K562 (cell line): ENCODE measurements at regions not wholly inside any gene's neighbourhood (a gene's known extent, or its start where the extent isn't known, plus 50 kb on each side); places are given as distances from the start of the nearest gene placed in this dataset.

Experiments used
- ATAC-seq: fragments of 200-7000 bp; cut with Tn5 transposase; 3 replicates; pipeline ENCODE4 v1.9.1; 2020; ENCODE audit warnings: moderate library complexity
- BruUV-seq: library from RNA; stranded (reverse); fragments of 400-500 nt; replicated peaks from 2 replicates; lab custom pipeline; 2021; lab: Mats Ljungman, UMichigan
- CTCF ChIA-PET: fragments of 300-600 bp; formaldehyde crosslinking; extraction: SDS; loops from one replicate; lab custom pipeline; 2021; ENCODE audit warnings: low intra/inter-chr PET ratio; lab: Yijun Ruan, JAX
- POLR2A ChIA-PET: fragments of 300-600, 350-650 bp; sonication (Branson Sonifier 250); formaldehyde crosslinking; extraction: SDS; loops from one replicate; lab custom pipeline; 2021; ENCODE audit warnings: antibody characterized with exemption, inconsistent platforms; lab: Yijun Ruan, JAX
- DNase-seq, 4 experiments: peaks; one replicate each; pipeline versions ENCODE4 v3.0.0 to v3.0.0-alpha.2; 2011 to 2018; ENCODE audit warnings: low spot score in 3 of 4, mixed read lengths in 3 of 4; ENCODE audit errors: extremely low read depth in 1 of 4
- FAIRE-seq: peaks from 2 replicates; lab custom pipeline; 2011; peaks lifted over from hg19 to GRCh38; lab: Jason Lieb, UNC
- H2AFZ ChIP-seq: 2 replicates; pipeline ENCODE4 v1.6.0; 2011; ENCODE audit warnings: low read depth, low read length, control low read depth, inconsistent platforms
- H3K27ac ChIP-seq: fragments of 200-600 bp; 3 replicates; pipeline ENCODE4 v1.8.0; 2011; ENCODE audit warnings: low read depth, mild to moderate bottlenecking, control low read depth, inconsistent platforms, low read length, moderate library complexity, mixed read lengths; ENCODE audit errors: extremely low read depth
- H3K27me3 ChIP-seq, 2 experiments: fragments of 300-600 bp in 1 of 2; 2 replicates in 1 of 2; 3 replicates in 1 of 2; pipeline versions ENCODE4 v1.6.0 to v1.8.0; 2011; ENCODE audit warnings: inconsistent platforms in 2 of 2, low read length in 2 of 2, mild to moderate bottlenecking in 1 of 2, mixed read lengths in 1 of 2, moderate library complexity in 1 of 2; ENCODE audit not compliant: control insufficient read depth in 2 of 2, insufficient read depth in 2 of 2
- H3K36me3 ChIP-seq: fragments of 300-600 bp; 3 replicates; pipeline ENCODE4 v1.8.0; 2011; ENCODE audit warnings: mild to moderate bottlenecking, low read length, inconsistent platforms; ENCODE audit not compliant: control insufficient read depth, insufficient read depth
- H3K4me1 ChIP-seq, 2 experiments: fragments of 200-600 bp in 1 of 2; replicated peaks in 1 of 2; 2 replicates in 1 of 2; 3 replicates in 1 of 2; pipeline versions ENCODE4 v1.5.1 to v1.8.0; 2011; ENCODE audit warnings: inconsistent platforms in 2 of 2, low read length in 2 of 2, mild to moderate bottlenecking in 1 of 2, mixed read lengths in 1 of 2, moderate library complexity in 1 of 2; ENCODE audit not compliant: control insufficient read depth in 2 of 2, insufficient read depth in 2 of 2
- H3K4me2 ChIP-seq: 2 replicates; pipeline ENCODE4 v1.6.1; 2011; ENCODE audit warnings: low read length, control low read depth, inconsistent platforms, mixed read lengths; ENCODE audit not compliant: insufficient read depth
- H3K4me3 ChIP-seq: fragments of 200-600 bp; sonication (generic), shearing (Covaris generic); 2 replicates; pipeline ENCODE4 v1.5.1; 2016; ENCODE audit warnings: control low read depth, inconsistent platforms
- H3K79me2 ChIP-seq: fragments of 200-600 bp; 3 replicates; pipeline ENCODE4 v1.8.0; 2011; ENCODE audit warnings: low read length, inconsistent platforms; ENCODE audit not compliant: control insufficient read depth, insufficient read depth
- H3K9ac ChIP-seq, 2 experiments: 2 replicates each; pipeline versions ENCODE4 v1.6.0 to v1.6.1; 2011; ENCODE audit warnings: low read depth in 2 of 2, low read length in 2 of 2, control low read depth in 1 of 2, inconsistent platforms in 1 of 2, mild to moderate bottlenecking in 1 of 2, mixed read lengths in 1 of 2; ENCODE audit not compliant: insufficient read depth in 1 of 2
- H3K9me1 ChIP-seq: one replicate; pipeline ENCODE4 v1.6.0; 2011; ENCODE audit warnings: inconsistent platforms, mild to moderate bottlenecking, low read length, moderate library complexity; ENCODE audit not compliant: control insufficient read depth, insufficient read depth
- H3K9me3 ChIP-seq: replicated peaks from 2 replicates; pipeline ENCODE4 v1.5.1; 2011; ENCODE audit warnings: low read depth, low read length, inconsistent platforms; ENCODE audit not compliant: control insufficient read depth, insufficient read depth
- H4K20me1 ChIP-seq: replicated peaks from 2 replicates; pipeline ENCODE4 v1.6.1; 2011; ENCODE audit warnings: low read length, inconsistent platforms, mixed read lengths; ENCODE audit not compliant: control insufficient read depth, insufficient read depth
- BRD4 ChIP-seq: fragments of 200-600 bp; sonication (generic); IDR thresholded peaks from 2 replicates; pipeline ENCODE4 v1.6.1; 2017; ENCODE audit warnings: inconsistent platforms
- COPS2 ChIP-seq: fragments of 450-650 bp; conservative IDR thresholded peaks from 2 replicates; pipeline ENCODE4 v1.6.1; 2016; ENCODE audit warnings: mild to moderate bottlenecking, moderate library complexity
- CREBBP ChIP-seq: IDR thresholded peaks from one replicate; pipeline ENCODE4 v1.6.1; 2012; ENCODE audit warnings: low read depth, mild to moderate bottlenecking, control low read depth, inconsistent platforms, low read length
- ELK1 ChIP-seq: sonication (generic); formaldehyde crosslinking; IDR thresholded peaks from 2 replicates; pipeline ENCODE4 v1.8.1; 2022; ENCODE audit warnings: missing genetic modification reagents
- ETV1 ChIP-seq: fragments of 450-650 bp; conservative IDR thresholded peaks from 2 replicates; pipeline ENCODE4 v1.6.1; 2016; ENCODE audit warnings: missing genetic modification characterization, control low read depth, low read depth, missing compliant biosample characterization
- FOS ChIP-seq: IDR thresholded peaks from 3 replicates; pipeline ENCODE4 v1.6.1; 2011; ENCODE audit not compliant: insufficient read length; ENCODE audit errors: extremely low read depth
- GATAD2A ChIP-seq: fragments of 450-650 bp; IDR thresholded peaks from 2 replicates; pipeline ENCODE4 v1.6.1; 2017
- GATAD2B ChIP-seq: fragments of 450-650 bp; IDR thresholded peaks from 2 replicates; pipeline ENCODE4 v1.6.1; 2017; ENCODE audit warnings: mild to moderate bottlenecking, borderline replicate concordance
- HDAC3 ChIP-seq: fragments of 450-650 bp; IDR thresholded peaks from 2 replicates; pipeline ENCODE4 v1.6.1; 2018; ENCODE audit warnings: borderline replicate concordance, mild to moderate bottlenecking, moderate library complexity; ENCODE audit not compliant: partially characterized antibody
- HDGF ChIP-seq: fragments of 450-650 bp; IDR thresholded peaks from 2 replicates; pipeline ENCODE4 v1.6.1; 2016
- MBD2 ChIP-seq: sonication (generic); IDR thresholded peaks from 2 replicates; pipeline ENCODE4 v1.6.1; 2016; ENCODE audit warnings: low read depth, borderline replicate concordance
- POU5F1 ChIP-seq: fragments of 150-350 bp; IDR thresholded peaks from 2 replicates; pipeline ENCODE4 v1.6.1; 2014; ENCODE audit warnings: borderline replicate concordance, low read length, low read depth, mild to moderate bottlenecking; ENCODE audit not compliant: partially characterized antibody
- RBM15 ChIP-seq: fragments of 200-400 bp; formaldehyde crosslinking; IDR thresholded peaks from 2 replicates; pipeline ENCODE4 v1.6.1; 2018; ENCODE audit warnings: mild to moderate bottlenecking, low read length, moderate library complexity; ENCODE audit not compliant: insufficient read depth
- SLC30A9 ChIP-seq: fragments of 250-450 bp; sonication (Bioruptor Pico); IDR thresholded peaks from 2 replicates; pipeline ENCODE4 v1.8.0; 2022; ENCODE audit warnings: mild to moderate bottlenecking, moderate library complexity
- SRF ChIP-seq, 2 experiments: fragments of 250-450, 450-650 bp in 1 of 2; sonication (Bioruptor Pico) in 1 of 2; sonication (generic) in 1 of 2; formaldehyde crosslinking; IDR thresholded peaks; 2 replicates each; pipeline versions ENCODE4 v1.5.0 to v1.5.1; 2020 to 2022; ENCODE audit warnings: mild to moderate bottlenecking in 1 of 2, missing genetic modification reagents in 1 of 2
- ZC3H4 ChIP-seq: sonication (generic); formaldehyde crosslinking; IDR thresholded peaks from 2 replicates; pipeline ENCODE4 v1.9.0; 2021; ENCODE audit warnings: missing genetic modification reagents, borderline replicate concordance
- ZKSCAN1 ChIP-seq: fragments of 150-350 bp; IDR thresholded peaks from 2 replicates; pipeline ENCODE4 v1.6.1; 2016; ENCODE audit warnings: low read depth, low read length
- ZNF121 ChIP-seq: sonication (generic); formaldehyde crosslinking; conservative IDR thresholded peaks from 2 replicates; pipeline ENCODE4 v1.8.0; 2022; ENCODE audit warnings: missing genetic modification reagents
- ZNF146 ChIP-seq: IDR thresholded peaks from one replicate; pipeline ENCODE4 v1.6.1; 2018; ENCODE audit warnings: missing compliant biosample characterization; ENCODE audit not compliant: unreplicated experiment
- ZNF79 ChIP-seq: fragments of 250-450 bp; sonication (Bioruptor Pico); IDR thresholded peaks from 2 replicates; pipeline ENCODE4 v1.4.0; 2020; ENCODE audit warnings: low read depth, mild to moderate bottlenecking, moderate library complexity
- ZZZ3 ChIP-seq: fragments of 450-650 bp; IDR thresholded peaks from 2 replicates; pipeline ENCODE4 v1.6.1; 2016; ENCODE audit warnings: antibody characterized with exemption, mild to moderate bottlenecking, moderate library complexity
- WGBS: fragments of 100-300 bp; shearing (Covaris generic); methylation state at CpG from one replicate; pipeline ENCODE4 v1.1.6; 2016; ENCODE audit warnings: low coverage, mixed read lengths; ENCODE audit not compliant: insufficient coverage; ENCODE audit errors: missing lambda C conversion rate; 5-methylcytosine and 5-hydroxymethylcytosine counted together
- in situ Hi-C: fragments of 300-500 bp; cut with MboI; formaldehyde crosslinking; loops from 4 replicates; pipeline ENCODE4 v1.15.0; 2018; ENCODE audit warnings: inconsistent platforms, mixed read lengths
- intact Hi-C: fragments of 100-400 bp; cut with micrococcal nuclease; formaldehyde crosslinking; loops from 2 replicates; pipeline ENCODE4 v1.14.2; 2022
- TF ChIP-seq, protein P1 (sequence below): sonication (generic); formaldehyde crosslinking; IDR thresholded peaks from 2 replicates; pipeline ENCODE4 v1.8.0; 2022; ENCODE audit warnings: missing genetic modification reagents, mild to moderate bottlenecking, moderate library complexity, borderline replicate concordance
- TF ChIP-seq, protein P2 (sequence below): sonication (generic); formaldehyde crosslinking; IDR thresholded peaks from 2 replicates; pipeline ENCODE4 v1.8.1; 2023; ENCODE audit warnings: mild to moderate bottlenecking, missing genetic modification reagents

DNA sequence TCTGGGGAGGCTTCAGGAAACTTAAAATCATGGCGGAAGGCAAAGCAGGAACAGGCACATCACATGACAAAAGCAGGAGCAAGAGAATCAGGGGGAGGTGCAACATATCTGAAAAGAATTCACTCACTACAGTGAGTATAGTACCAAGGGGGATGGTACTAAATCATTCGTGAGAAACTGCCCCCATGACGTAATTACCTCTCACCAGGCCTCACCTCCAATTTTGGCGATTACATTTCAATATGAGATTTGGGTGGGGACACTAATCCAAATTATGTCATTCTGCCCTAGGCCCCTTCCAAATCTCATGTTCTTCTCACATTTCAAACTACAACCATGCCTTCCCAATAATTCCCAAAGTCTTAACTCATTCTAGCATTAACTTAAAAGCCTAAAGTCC is 740.8 kb upstream of the SOX11 start (continued):
- no peak for TF ChIP-seq ZNF121 (CRISPR knock-in tag)
- TF ChIP-seq SLC30A9 (CRISPR knock-in tag), result no peak
- no peak for TF ChIP-seq ZNF79
- no peak for TF ChIP-seq ZZZ3
- no peak for TF ChIP-seq ZC3H4 (CRISPR knock-in tag)
- TF ChIP-seq ELK1 (CRISPR knock-in tag), result no peak

DNA sequence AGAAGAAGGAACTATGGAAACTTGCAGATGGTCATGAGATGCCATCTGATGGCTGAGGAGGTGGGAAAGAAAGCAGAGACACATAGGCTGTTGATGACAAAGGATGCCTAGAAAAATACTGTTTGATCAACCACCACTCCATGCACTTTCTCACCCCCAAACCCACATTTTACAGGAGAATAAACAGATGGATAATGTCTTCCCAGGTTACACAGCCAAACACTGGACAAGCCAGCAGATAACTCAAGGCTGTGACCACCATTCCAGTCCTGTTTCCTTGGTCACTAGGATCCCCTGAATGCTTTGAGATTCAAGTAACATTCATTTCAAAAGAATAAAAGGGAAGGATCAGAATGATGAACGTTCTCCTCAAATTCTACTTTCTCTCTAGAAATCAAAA is 733.0 kb upstream of the SOX11 start:
- no peak overlapping the region for H2AFZ ChIP-seq
- WGBS, result 0% methylated on average over 1 of the region's 1 CpG
- no peaks in the 10 kb centered on the region for H3K27me3 ChIP-seq
- ChIA-PET CTCF (no interaction called here), POLR2A (no interaction called here)
- no peaks in the 10 kb centered on the region for H3K4me1 ChIP-seq
- no peak for FAIRE-seq
- DNase-seq, result no peak
- no peak overlapping the region for H3K9ac ChIP-seq
- no peaks in the 10 kb centered on the region for H3K9me3 ChIP-seq
- in situ Hi-C loops, result no loop called here
- no peaks in the 10 kb centered on the region for H3K36me3 ChIP-seq
- no peak overlapping the region for H3K4me2 ChIP-seq
- ATAC-seq, result no peak
- no peak overlapping the region for H3K27ac ChIP-seq
- no TSS peak for BruUV-seq
- intact Hi-C loops, result no loop called here
- H4K20me1 ChIP-seq, result no peaks in the 10 kb centered on the region
- no peaks in the 10 kb centered on the region for H3K9me1 ChIP-seq
- no peaks in the 10 kb centered on the region for H3K79me2 ChIP-seq
- no peak overlapping the region for H3K4me3 ChIP-seq
- TF ChIP-seq ETV1 (tag) (no peak), GATAD2B (no peak), GATAD2A (no peak), MBD2 (no peak), HDGF (no peak), ZNF146 (CRISPR knock-in tag) (no peak), POU5F1 (no peak), FOS (no peak), HDAC3 (no peak), BRD4 (no peak), ZKSCAN1 (no peak), RBM15 (no peak), CREBBP (no peak), COPS2 (no peak), SRF (CRISPR knock-in tag; IDR thresholded peaks at IDR 0.05) (no peak)
- TF ChIP-seq, protein P1, sequence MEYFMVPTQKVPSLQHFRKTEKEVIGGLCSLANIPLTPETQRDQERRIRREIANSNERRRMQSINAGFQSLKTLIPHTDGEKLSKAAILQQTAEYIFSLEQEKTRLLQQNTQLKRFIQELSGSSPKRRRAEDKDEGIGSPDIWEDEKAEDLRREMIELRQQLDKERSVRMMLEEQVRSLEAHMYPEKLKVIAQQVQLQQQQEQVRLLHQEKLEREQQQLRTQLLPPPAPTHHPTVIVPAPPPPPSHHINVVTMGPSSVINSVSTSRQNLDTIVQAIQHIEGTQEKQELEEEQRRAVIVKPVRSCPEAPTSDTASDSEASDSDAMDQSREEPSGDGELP (CRISPR knock-in tag), result no peak
- TF ChIP-seq, protein P2, sequence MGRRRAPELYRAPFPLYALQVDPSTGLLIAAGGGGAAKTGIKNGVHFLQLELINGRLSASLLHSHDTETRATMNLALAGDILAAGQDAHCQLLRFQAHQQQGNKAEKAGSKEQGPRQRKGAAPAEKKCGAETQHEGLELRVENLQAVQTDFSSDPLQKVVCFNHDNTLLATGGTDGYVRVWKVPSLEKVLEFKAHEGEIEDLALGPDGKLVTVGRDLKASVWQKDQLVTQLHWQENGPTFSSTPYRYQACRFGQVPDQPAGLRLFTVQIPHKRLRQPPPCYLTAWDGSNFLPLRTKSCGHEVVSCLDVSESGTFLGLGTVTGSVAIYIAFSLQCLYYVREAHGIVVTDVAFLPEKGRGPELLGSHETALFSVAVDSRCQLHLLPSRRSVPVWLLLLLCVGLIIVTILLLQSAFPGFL (CRISPR knock-in tag), result no peak
